ENCODE measurements at regions not wholly inside any gene's neighbourhood (a gene's known extent, or its start where the extent isn't known, plus 50 kb on each side); places are given as distances from the start of the nearest gene placed in this dataset.
"Not testable (repeated sequence)": the region's sequence is repeated elsewhere in the genome, so short reads cannot be mapped to it uniquely, and the experiment has no call there.

DNA sequence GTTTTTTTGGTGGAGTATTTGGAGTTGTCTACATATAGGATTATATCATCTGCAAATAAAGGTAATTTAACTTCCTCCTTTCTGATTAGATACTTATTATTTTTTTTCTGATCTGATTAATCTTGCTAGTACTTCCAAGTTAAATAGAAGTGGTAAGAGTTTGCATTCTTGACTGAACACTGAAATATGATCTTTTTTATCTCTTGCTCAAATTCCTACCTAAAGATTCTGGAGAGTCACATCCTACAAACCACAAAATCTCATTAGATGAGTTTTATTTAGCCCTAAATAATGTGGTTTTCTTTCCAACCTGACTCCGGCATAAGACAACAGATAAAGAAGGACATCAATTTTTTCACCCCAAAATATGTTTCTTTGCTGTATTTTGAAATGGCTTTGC, 977.9 kb upstream of the GBE1 start:
- no peak for FAIRE-seq

DNA sequence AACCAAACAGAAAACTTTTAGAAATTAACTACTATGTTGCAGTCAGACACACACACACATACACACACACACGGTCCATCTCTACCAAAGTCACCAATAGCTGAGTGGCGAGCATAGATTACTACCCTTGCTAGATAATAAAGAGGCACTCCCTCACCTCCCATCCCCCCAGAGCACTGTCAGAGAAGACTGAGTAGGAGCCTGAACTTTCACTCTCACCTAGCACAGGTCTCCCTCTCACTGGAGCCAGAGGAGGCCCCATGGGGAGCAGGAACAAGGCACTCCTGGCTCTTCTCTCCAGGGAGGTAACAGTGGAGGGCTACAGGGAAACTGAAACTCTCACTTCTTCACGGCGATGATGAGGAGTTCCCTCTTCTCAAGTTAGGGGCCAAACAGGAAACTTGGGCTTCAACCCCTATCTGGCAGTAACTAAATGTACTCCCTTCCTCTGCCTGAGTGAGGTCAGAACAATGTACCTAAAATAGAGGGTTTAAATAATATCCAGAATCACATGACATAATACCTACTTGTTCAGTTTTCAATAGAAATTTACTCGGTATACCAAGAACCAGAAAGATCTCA, 975.3 kb upstream of the GBE1 start:
- no peak for FAIRE-seq

DNA sequence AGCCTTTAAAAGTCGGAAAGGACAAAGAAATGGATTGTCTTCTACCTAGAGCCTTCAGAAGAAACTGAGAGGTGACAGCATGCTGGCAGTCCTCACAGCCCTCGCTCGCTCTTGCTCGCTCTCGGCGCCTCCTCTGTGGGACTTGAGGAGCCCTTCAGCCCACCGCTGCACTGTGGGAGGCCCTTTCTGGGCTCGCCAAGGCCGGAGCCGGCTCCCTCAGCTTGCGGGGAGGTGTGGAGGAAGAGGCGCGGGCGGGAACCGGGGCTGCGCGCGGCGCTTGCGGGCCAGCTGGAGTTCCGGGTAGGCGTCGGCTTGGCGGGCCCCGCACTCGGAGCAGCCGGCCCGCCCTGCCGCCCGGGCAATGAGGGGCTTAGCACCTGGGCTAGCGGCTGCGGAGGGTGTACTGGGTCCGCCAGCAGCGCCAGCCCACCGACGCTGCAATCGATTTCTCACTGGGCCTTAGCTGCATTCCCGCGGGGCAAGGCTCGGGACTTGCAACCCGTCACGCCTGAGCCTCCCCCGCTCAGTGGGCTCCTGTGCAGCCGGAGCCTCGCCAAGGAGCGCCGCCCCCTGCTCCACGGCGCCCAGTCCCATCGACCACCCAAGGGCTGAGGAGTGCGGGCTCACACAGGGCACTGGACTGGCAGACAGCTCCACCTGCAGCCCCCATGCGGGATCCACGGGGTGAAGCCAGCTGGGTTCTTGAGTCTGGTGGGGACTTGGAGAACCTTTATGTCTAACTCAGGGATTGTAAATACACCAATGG, 953.8 kb upstream of the GBE1 start:
- FAIRE-seq: no peak

DNA sequence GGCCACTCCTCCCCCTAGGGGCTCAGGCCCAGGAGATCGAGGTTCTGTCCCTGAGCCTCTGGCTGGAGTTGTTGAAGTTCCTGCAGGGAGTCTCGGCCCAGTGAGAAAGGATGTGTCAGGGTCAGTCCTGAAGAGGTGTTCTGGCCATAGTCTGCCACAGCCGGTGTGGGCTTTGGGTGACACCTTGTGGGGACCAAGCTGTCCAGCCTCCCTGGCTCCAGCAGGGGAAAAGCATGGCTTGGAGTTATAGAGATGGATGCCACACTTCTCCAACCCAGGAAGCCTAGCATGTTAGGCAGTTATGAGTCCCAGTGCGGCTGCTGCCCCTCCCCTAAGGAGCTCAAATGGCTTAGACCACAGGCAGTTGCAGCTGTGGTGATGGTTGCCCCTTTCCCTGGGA, 945.6 kb upstream of the GBE1 start:
- FAIRE-seq: no peak

DNA sequence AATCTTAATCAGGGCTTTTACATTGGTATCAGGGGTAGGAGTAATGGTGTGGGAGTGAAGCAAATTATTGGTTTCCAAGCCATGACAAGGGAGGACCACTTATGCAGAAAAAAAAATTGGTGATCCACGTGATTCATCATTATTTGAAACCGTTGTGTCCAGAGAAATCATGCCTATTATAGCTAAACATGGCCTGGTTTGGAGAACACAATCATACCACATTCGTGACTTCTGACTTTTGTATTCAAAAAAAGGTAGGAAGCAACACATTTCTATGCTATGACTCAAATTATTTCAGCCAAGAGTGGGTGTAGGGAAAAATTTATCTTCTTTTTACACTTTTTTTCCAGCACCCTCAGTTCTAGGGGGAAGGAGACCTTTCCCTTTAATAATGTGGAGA, 924.3 kb upstream of the GBE1 start:
- FAIRE-seq: no peak

DNA sequence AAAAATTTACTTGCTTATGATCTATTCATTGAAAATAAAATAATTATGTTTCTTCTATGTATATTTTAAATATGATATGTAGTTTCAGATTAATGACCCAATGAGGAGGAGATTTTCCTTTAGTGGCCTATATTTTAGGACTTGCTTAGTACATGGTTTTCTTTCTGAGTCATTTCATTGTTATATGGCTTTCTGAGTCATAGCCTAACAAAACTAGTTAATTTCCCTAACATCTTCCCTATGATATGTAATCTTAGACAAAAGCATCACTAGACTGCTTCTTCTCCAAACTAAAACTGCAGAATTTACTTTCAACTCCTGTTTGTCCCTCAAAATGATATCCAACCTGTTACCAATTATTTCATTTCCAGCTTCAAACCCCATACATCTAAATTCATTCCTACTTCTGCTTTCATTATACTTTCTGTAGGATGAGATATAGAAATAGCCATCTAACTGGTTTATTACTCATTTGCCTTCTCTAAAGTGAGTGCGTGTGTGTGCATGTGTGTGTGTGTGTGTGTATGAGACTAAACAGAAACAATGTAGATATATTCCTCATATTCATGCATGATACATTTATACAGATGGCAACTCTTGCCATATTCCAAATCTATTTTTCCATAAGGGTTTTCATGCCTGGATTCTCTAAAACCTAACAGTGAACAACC, 915.0 kb upstream of the GBE1 start:
- no peak for FAIRE-seq

DNA sequence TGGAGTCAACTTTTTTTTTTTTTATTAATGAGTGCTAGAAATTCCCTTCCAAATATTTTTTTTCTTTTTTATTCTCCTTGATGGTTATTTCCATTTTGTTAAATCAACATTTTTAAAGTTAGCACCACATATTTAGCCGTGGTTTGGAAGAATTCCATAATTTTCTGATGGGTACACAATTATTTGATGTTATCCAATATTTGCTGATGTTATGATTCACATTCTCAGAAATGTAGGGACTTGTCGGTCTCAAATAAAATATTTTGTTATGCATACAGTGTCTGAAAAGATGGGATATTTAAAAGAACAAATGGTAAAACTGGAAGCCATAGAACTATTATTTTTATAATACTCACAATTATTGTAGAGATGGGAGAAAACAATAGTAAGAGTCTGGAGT, 911.5 kb upstream of the GBE1 start:
- FAIRE-seq: no peak

DNA sequence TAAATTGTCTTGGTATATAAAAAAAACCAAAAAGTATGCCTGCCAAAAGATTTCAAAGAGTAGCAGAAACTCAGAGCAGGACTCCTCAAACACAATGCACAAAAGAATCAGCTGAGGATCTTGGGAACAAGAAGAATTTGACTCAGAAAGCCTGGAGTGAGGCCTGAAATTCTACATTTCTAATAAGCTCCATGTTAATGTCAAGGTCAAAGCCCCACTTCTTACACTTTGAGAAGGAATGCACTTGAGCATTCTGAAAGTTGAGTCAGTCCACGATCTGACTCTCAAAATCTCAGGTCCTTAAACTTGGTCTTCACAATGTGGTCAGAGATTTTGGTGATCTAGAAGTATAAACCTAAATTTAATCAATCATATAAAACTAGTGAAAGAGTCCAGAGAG, 910.0 kb upstream of the GBE1 start:
- FAIRE-seq: no peak

DNA sequence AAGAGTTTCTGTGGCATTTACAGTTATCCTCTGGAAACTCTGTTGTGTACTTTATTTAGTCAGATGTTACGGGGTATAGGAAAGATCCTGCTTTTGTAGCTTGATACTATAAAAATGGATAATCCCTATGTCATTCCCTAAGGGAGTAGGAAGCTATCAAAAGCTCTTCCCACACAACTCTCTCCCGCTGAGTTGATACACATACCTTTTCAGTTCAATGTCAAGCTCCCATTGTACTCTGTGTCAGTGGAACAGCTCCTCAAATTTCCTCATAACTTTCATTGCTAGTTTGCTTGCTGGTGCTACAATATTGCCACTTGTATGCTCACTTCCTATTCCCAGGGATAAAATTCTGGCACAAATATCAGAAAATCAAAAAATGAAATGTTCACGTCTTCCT, 893.3 kb upstream of the GBE1 start:
- no peak for FAIRE-seq

DNA sequence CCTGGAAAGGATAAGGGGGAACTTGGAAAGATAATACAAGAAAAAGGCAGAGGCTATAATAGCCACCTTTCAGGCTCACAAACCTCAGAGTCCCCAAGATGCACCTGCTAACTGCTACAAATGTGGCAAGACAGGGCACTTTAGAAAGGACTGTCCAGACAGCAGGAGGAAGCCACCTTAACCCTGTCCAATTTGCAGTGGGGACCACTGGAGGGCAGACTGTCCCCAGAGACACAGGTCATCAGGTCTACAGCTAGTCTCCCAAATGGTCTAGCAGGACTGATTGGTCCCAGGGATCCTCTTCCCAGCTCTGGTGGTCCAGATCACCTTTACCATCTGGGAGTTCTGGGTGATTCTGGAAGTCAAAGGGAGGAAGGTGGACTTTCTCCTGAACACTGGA, 882.5 kb upstream of the GBE1 start:
- FAIRE-seq: no peak

DNA sequence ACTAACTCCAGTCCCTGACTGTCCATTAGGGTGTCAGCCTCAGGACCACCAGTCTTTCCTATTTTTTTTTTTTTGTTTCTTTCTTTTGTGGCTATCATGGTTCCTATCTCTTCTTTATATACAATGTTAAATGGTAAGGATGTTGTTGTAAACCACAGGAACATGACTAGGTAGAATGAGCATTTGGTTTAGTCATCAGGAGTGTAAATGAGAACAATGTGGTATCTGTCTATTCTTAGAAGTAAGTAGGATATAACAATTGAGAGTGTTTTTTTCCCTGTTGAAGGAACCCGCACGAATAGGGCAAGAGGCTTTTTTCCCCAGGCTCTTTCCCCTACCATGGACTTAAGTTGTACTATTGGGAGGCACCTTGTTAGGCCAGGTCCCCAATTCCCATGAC, 880.3 kb upstream of the GBE1 start:
- FAIRE-seq: no peak

DNA sequence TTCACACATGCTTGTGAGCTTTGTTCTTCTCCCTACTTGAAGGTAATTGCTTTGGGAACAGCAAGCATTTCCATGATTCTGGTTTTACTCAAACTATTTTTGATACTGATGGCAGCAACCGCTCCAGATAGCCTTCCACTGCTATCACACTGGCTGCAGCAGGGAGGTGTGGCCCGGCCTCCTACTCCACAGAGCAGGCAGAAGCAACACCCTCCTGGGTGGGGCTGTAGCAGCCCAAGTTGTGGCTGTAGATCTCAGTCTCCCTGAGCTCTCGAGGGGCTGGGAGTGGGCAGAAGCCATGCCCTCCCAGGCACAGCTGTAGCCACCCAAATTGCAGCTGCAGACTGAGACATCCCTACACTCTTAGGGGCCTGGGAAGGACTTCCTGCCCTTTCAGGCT, 878.8 kb upstream of the GBE1 start:
- no peak for FAIRE-seq

DNA sequence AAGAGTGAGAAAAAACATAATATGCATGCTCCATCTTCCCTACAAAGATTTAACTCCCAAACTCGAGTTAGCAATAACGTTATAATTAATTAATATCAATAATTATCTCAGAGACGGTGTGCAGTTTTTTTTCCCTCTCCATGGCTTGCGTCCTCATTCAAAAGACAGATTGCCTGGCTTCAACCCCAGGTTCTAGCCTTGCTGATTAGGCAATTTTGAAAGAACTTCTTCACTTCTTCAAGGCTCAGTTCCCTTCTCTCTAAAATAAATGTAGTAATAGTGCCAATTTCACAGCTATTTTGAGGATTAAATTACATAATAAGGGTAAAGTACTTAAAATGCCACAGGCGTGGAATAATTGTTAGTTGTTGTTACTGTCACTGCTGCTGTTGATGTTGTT, 876.1 kb upstream of the GBE1 start:
- no peak for FAIRE-seq

DNA sequence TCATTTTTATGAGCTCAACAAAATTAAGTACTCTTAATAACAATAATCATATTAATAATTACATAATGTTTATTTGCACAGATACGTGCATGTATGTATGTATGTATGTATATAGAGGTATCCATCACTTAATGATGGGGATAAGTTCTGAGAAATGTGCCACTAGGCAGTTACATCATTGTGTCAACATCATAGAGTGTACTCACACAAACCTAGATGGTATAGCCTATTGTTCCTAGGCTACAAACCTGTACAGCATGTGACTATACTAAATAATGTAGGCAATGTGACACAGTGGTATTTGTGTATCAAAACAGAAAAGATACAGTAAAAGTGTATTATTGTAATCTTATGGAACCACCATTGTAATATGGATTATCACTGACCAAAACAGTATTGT, 874.7 kb upstream of the GBE1 start:
- no peak for FAIRE-seq

DNA sequence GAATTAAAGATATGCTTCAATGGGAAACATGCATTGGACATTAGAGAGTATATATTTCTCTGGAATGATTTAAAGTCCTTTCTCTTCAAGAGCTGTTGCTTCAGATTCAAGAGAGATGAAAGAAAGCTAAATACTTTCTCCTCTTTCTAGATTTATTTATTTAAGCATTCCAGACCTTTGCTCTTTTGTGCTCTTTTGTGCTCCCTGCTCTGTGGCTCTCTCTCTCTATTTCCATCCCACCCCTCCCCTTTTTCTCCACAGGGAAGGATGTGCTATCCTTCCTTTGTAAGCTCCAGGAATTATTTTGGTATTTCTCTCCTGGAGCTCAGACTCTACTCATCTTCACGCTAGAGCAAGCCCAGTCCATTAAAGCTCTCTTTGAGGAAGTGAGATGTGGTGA, 871.9 kb upstream of the GBE1 start:
- no peak for FAIRE-seq

DNA sequence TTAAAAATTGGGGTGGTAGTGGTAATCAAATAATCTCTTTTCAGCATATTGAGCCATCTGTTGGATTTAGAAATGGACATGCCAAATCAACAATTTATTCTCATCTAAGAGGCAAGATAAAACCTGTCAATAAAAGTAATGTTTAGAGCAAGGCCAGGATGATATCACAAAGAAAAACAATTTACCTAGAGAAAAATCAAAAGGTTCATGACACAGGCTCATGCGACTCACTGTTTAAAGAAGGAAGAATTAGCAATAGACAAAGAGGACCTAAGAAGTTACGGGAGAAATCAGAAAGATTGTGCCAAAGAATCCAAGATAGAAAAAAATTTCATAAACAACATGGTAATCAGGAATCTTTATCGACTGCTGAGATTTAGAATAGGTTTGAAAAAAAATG, 868.5 kb upstream of the GBE1 start:
- FAIRE-seq: no peak

DNA sequence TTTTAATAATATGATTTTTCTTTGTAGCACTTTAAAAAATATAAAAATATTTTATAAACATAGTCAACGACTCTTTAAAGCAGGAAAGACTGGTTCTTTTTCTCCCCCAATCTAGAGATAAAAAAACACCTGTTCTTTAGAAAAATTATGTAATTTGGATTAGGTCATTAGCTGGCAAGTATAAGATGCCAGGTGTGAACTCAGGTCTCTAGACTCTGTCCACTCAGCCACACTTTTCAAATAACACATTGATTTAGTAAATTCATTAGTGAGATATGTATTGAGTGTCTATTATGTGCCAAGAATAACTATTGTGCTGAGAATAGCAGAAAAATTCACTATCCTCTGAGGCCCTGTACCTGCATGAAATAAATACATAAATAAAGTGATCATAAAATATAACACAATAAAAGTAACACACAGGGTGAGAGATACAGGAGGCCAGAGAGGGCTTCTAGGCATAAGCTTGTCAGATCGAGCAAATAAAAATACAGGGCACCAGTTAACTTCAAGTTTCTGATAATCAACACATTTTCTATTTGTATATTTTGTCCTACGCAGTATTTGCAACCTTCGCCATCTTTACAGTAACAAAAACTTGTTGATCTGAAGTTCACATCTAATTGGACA, 867.1 kb upstream of the GBE1 start:
- no peak for FAIRE-seq

DNA sequence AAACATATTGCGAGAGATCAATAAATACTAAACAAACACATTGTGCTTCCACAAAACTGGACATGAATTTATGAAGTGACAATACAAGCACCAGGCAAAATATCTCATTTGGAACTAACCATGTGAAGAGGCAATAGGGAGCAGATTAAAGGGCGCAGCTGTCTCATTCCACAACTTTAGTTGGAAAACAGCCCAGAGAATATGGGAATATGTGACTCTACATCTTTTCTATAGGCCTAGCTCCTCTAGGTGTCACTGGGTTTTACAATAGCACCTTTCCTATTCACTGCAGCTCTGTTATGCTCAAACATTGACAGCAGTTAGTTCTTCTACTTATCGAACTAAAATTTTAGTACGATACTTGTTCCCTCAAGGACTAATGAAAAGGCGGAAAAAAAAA, 866.3 kb upstream of the GBE1 start:
- no peak for FAIRE-seq

DNA sequence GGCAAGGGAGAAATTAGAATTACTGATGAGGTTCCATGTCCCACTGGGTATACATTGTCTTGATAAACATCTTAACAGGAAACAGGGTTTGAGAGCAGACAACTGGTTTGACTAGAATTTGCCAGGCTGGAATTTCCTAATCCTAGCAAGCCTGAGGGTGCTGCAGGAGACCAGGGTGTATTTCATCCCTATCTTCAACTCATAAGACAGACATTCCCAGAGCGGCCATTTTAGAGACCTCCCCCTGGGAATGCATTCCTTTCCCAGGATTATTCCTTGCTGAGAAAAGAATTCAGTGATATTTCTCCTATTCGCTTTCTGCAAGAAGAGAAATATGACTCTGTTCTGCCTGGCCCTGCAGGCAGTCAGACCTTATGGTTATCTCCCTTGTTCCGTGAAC, 859.3 kb upstream of the GBE1 start:
- not testable (repeated sequence) for FAIRE-seq

DNA sequence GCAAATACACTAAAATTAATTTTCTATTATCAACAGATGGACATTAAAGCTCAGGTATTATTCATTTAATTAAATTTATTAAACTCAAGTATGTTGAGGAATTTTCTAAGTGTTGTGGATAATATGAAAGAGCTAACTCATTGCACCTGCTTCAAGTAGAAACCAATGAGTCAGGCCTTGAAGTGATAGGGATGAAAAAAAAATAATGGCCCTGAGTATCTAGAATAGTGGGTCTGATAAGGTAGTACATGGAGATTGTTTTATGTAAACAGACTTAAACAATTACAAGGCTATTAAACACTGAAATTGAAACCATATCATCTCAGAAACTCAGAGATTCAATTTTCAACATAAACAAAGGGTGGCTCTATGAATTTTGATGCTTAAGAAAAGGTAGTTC, 857.1 kb upstream of the GBE1 start:
- no peak for FAIRE-seq

DNA sequence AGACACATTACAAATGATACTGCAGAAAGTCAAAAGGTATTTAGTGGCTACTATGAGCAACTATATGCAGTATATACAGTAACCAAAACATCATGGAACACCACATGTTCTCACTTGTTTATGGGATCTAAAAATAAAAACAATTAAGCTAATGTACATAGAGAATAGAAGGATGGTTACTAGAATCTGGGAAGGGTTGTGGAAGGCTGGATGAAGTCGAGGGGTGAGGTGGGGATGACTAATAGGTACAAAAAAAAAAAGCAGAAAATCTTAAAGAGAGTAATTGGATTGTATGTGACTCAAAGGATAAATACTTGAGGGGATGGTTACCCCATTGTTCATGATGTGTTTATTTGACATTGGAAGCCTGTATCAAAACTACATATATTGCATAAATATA, 848.8 kb upstream of the GBE1 start:
- no peak for FAIRE-seq

DNA sequence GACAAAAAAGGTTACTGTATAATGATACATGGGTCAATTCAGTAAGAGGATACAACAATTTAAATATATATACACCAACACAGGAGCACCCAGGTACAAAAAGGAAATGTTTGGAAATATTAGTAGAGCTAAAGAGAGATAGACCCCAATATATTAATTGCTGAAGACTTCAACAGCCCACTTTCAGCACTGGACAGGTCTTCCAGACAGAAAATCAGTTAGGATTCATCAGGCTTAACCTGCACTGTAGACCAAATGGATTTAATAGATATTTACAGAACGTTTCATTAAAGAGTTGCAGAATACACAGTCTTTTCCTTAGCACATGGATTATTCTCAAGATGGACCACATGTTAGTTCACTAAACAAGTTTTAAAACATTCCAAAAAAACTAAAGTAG, 845.9 kb upstream of the GBE1 start:
- no peak for FAIRE-seq

DNA sequence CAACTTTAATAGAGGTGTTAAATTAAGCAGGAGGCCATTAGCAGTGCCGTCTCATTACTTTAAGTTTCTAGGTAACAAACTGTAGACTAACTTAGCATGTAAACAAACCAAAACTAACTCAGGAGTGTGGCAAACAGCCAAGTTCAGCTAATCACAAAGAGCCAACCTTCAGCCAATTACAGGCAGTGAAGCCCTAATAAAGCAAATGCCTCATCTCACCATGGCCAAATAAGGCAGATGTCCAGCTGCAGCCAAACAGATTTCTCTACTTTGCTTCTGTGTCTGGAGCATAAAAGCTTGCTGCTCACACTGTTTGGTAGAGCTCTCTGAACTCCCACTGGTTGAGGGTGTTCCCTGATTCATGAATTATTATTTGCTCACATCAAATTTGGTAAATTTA, 835.4 kb upstream of the GBE1 start:
- no peak for FAIRE-seq

DNA sequence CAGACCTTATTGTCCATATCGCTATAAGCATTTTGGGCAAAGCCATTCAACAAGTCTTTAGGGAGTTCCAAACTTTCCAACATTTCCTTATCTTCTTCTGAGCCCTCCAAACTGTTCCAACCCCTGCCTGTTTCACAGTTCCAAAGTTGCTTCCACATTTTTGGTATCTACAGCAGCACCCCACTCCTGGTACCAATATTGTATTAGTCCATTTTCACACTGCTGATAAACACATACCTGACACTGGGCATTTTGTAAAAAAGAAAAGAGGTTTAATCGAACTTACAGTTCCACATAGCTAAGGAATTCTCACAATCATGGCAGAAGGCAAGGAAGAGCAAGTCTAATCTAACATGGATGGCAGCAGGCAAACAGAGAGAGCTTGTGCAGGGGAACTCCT, 834.1 kb upstream of the GBE1 start:
- FAIRE-seq: no peak
